H9 (cell line): ENCODE measurements at regions not wholly inside any gene's neighbourhood (a gene's known extent, or its start where the extent isn't known, plus 50 kb on each side); places are given as distances from the start of the nearest gene placed in this dataset.

ENCODE experiments used
- DNase-seq: peaks from one replicate; pipeline ENCODE4 v3.0.0-alpha.2; 2017
- H2AFZ ChIP-seq: one replicate; pipeline ENCODE4 v1.6.1; 2013; ENCODE audit warnings: mild to moderate bottlenecking, low read length, control low read depth, moderate library complexity
- H2AK5ac ChIP-seq: 2 replicates; pipeline ENCODE4 v1.6.1; 2013; ENCODE audit warnings: low read length, control low read depth, mixed read lengths; ENCODE audit not compliant: insufficient read length
- H2BK120ac ChIP-seq: one replicate; pipeline ENCODE4 v1.6.1; 2013; ENCODE audit warnings: low read depth, mild to moderate bottlenecking, low read length, control low read depth, inconsistent platforms; ENCODE audit not compliant: poor library complexity, severe bottlenecking
- H2BK12ac ChIP-seq: 2 replicates; pipeline ENCODE4 v1.6.1; 2013; ENCODE audit warnings: low read length, control low read depth, mixed read lengths, low read depth; ENCODE audit not compliant: insufficient read length
- H2BK15ac ChIP-seq: 2 replicates; pipeline ENCODE4 v1.6.1; 2013; ENCODE audit warnings: low read depth, low read length, control low read depth
- H2BK20ac ChIP-seq: one replicate; pipeline ENCODE4 v1.6.1; 2013; ENCODE audit warnings: low read depth, mild to moderate bottlenecking, low read length, control low read depth, inconsistent platforms; ENCODE audit not compliant: poor library complexity, severe bottlenecking
- H2BK5ac ChIP-seq: 2 replicates; pipeline ENCODE4 v1.6.1; 2013; ENCODE audit warnings: low read length, control low read depth, mixed read lengths; ENCODE audit not compliant: insufficient read length
- H3K14ac ChIP-seq: 2 replicates; pipeline ENCODE4 v1.6.1; 2013; ENCODE audit warnings: low read length, control low read depth; ENCODE audit not compliant: insufficient read depth
- H3K18ac ChIP-seq: 2 replicates; pipeline ENCODE4 v1.6.1; 2013; ENCODE audit warnings: low read depth, mild to moderate bottlenecking, mixed read lengths, low read length, control low read depth; ENCODE audit not compliant: insufficient read length
- H3K23ac ChIP-seq: 2 replicates; pipeline ENCODE4 v1.6.1; 2013; ENCODE audit warnings: low read length, control low read depth, mixed read lengths, low read depth; ENCODE audit not compliant: insufficient read length
- H3K23me2 ChIP-seq: 2 replicates; pipeline ENCODE4 v1.6.1; 2013; ENCODE audit warnings: low read depth, mild to moderate bottlenecking, mixed read lengths, low read length, control low read depth; ENCODE audit not compliant: insufficient read length, poor library complexity, severe bottlenecking
- H3K27ac ChIP-seq: 2 replicates; pipeline ENCODE4 v1.5.1; 2013; ENCODE audit warnings: low read length, control low read depth, mixed read lengths, low read depth; ENCODE audit not compliant: insufficient read length
- H3K27me3 ChIP-seq: 2 replicates; pipeline ENCODE4 v1.6.1; 2013; ENCODE audit warnings: low read length, control low read depth, inconsistent platforms; ENCODE audit not compliant: insufficient read depth
- H3K4ac ChIP-seq: 2 replicates; pipeline ENCODE4 v1.6.1; 2013; ENCODE audit warnings: low read depth, mild to moderate bottlenecking, control low read depth, inconsistent platforms, low read length, moderate library complexity
- H3K4me1 ChIP-seq: 2 replicates; pipeline ENCODE4 v1.6.1; 2013; ENCODE audit warnings: low read length, control low read depth, inconsistent platforms; ENCODE audit not compliant: insufficient read depth
- H3K4me2 ChIP-seq: 2 replicates; pipeline ENCODE4 v1.6.1; 2013; ENCODE audit warnings: low read length, control low read depth, mixed read lengths; ENCODE audit not compliant: insufficient read length, insufficient read depth
- H3K56ac ChIP-seq: 2 replicates; pipeline ENCODE4 v1.6.1; 2013; ENCODE audit warnings: low read depth, mild to moderate bottlenecking, mixed read lengths, low read length, control low read depth; ENCODE audit not compliant: insufficient read length
- H3K79me1 ChIP-seq: 2 replicates; pipeline ENCODE4 v1.6.1; 2013; ENCODE audit warnings: low read depth, mild to moderate bottlenecking, moderate library complexity, low read length, control low read depth, inconsistent platforms; ENCODE audit not compliant: insufficient read depth, poor library complexity, severe bottlenecking
- H3K79me2 ChIP-seq: 2 replicates; pipeline ENCODE4 v1.6.1; 2013; ENCODE audit warnings: low read length, control low read depth, inconsistent platforms; ENCODE audit not compliant: insufficient read depth
- H3K9ac ChIP-seq: 2 replicates; pipeline ENCODE4 v1.6.1; 2013; ENCODE audit warnings: low read length, control low read depth, mixed read lengths; ENCODE audit not compliant: insufficient read length; ENCODE audit errors: extremely low read depth
- H3K9me3 ChIP-seq: one replicate; pipeline ENCODE4 v1.6.1; 2013; ENCODE audit warnings: low read depth, low read length, inconsistent platforms; ENCODE audit not compliant: control insufficient read depth
- H3T11ph ChIP-seq: one replicate; pipeline ENCODE4 v1.6.1; 2013; ENCODE audit warnings: mild to moderate bottlenecking, low read length, control low read depth, inconsistent platforms
- H4K20me1 ChIP-seq: one replicate; pipeline ENCODE4 v1.6.1; 2013; ENCODE audit not compliant: control insufficient read depth, insufficient read length, insufficient read depth
- H4K5ac ChIP-seq: 2 replicates; pipeline ENCODE4 v1.6.1; 2013; ENCODE audit warnings: low read depth, mild to moderate bottlenecking, mixed read lengths, low read length, control low read depth; ENCODE audit not compliant: insufficient read length
- H4K8ac ChIP-seq: replicated peaks from 2 replicates; pipeline ENCODE4 v1.6.1; 2013; ENCODE audit warnings: low read length, control low read depth, mixed read lengths, low read depth; ENCODE audit not compliant: insufficient read length
- H4K91ac ChIP-seq: 2 replicates; pipeline ENCODE4 v1.6.1; 2013; ENCODE audit warnings: low read depth, mild to moderate bottlenecking, moderate library complexity, mixed read lengths, low read length, control low read depth; ENCODE audit not compliant: insufficient read length
- H3K27ac Mint-ChIP-seq, 3 experiments: 2 replicates in 2 of 3; 3 replicates in 1 of 3; pipeline ENCODE4 v1.8.0; 2020 to 2021; ENCODE audit warnings: mixed read lengths in 3 of 3, mild to moderate bottlenecking in 1 of 3, moderate library complexity in 1 of 3
- H3K27me3 Mint-ChIP-seq: 2 replicates; pipeline ENCODE4 v1.8.0; 2021; ENCODE audit warnings: low read depth, mild to moderate bottlenecking, moderate library complexity, mixed read lengths
- H3K36me3 Mint-ChIP-seq, 3 experiments: 2 replicates in 2 of 3; 3 replicates in 1 of 3; pipeline ENCODE4 v1.8.0; 2020 to 2021; ENCODE audit warnings: low read depth in 3 of 3, mixed read lengths in 3 of 3; ENCODE audit not compliant: insufficient read depth in 1 of 3
- H3K4me1 Mint-ChIP-seq, 2 experiments: 2 replicates each; pipeline ENCODE4 v1.8.0; 2020; ENCODE audit warnings: mixed read lengths in 2 of 2
- H3K4me3 Mint-ChIP-seq, 2 experiments: 2 replicates in 1 of 2; 3 replicates in 1 of 2; pipeline ENCODE4 v1.8.0; 2020 to 2021; ENCODE audit warnings: mild to moderate bottlenecking in 2 of 2, mixed read lengths in 2 of 2, moderate library complexity in 1 of 2
- H3K9me3 Mint-ChIP-seq, 2 experiments: 2 replicates in 1 of 2; 3 replicates in 1 of 2; pipeline ENCODE4 v1.8.0; 2020; ENCODE audit warnings: mild to moderate bottlenecking in 2 of 2, mixed read lengths in 2 of 2, moderate library complexity in 1 of 2
- WGBS: extraction: QIAGEN DNeasy Blood & Tissue Kit; methylation state at CpG from one replicate; pipeline ENCODE4 v1.1.7; 2013; ENCODE audit warnings: missing lambda C conversion rate, low lambda C conversion rate, mixed read lengths; ENCODE audit not compliant: insufficient read length; ENCODE audit errors: extremely low coverage; 5-methylcytosine and 5-hydroxymethylcytosine counted together
- TF ChIP-seq, protein P1 (sequence below): fragments of 200-600 bp; sonication (generic); conservative IDR thresholded peaks from 3 replicates; pipeline ENCODE4 v1.8.0; 2021; ENCODE audit warnings: antibody characterized with exemption, mild to moderate bottlenecking

DNA sequence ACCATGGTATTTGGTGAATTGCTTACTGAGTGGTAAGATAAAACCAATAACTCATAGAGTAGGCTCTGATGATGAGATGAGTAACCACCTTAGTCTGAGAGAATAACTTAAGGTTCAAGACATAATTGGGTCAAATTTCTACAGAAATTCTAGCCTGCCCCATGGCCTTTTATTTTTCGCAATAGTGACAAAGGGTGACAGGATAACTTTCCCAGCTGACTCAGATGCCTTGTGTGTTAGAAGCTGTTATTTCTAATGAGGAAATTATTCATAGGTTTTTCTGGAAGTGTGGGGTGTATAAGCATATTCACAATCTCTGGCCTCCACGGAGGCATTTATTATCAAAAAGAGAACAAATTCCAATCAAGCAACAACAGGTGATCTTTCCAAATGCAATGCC lies 159.0 kb downstream of the NUP35 start:
- Histone ChIP-seq H2BK5ac (no peak overlapping the region), H4K20me1 (no peaks in the 10 kb centered on the region), H3K9me3 (no peaks in the 10 kb centered on the region), H3K27ac (no peak overlapping the region), H3K14ac (no peak overlapping the region), H2BK20ac (no peak overlapping the region), H4K8ac (no peak overlapping the region), H3K23ac (no peak overlapping the region), H3T11ph (no peak overlapping the region), H3K4me2 (no peak overlapping the region), H2AK5ac (no peak overlapping the region), H2BK12ac (no peak overlapping the region), H3K9ac (no peak overlapping the region), H2BK120ac (no peak overlapping the region), H3K79me2 (no peaks in the 10 kb centered on the region), H3K18ac (no peak overlapping the region), H3K4ac (no peak overlapping the region), H3K4me1 (no peaks in the 10 kb centered on the region), H3K79me1 (no peaks in the 10 kb centered on the region), H4K5ac (no peak overlapping the region), H2BK15ac (no peak overlapping the region), H4K91ac (no peak overlapping the region), H3K27me3 (no peaks in the 10 kb centered on the region; the same call in 1 of the 2 replicates), H2AFZ (no peak overlapping the region), H3K56ac (no peak overlapping the region), H3K23me2 (no peaks in the 10 kb centered on the region)
- H3K27ac Mint-ChIP-seq: no peak overlapping the region
- H3K9me3 Mint-ChIP-seq: no peaks in the 10 kb centered on the region
- peaks cover 8% of the 10 kb centered on the region for H3K27me3 Mint-ChIP-seq
- H3K4me3 Mint-ChIP-seq: no peak overlapping the region
- TF ChIP-seq, protein P1, sequence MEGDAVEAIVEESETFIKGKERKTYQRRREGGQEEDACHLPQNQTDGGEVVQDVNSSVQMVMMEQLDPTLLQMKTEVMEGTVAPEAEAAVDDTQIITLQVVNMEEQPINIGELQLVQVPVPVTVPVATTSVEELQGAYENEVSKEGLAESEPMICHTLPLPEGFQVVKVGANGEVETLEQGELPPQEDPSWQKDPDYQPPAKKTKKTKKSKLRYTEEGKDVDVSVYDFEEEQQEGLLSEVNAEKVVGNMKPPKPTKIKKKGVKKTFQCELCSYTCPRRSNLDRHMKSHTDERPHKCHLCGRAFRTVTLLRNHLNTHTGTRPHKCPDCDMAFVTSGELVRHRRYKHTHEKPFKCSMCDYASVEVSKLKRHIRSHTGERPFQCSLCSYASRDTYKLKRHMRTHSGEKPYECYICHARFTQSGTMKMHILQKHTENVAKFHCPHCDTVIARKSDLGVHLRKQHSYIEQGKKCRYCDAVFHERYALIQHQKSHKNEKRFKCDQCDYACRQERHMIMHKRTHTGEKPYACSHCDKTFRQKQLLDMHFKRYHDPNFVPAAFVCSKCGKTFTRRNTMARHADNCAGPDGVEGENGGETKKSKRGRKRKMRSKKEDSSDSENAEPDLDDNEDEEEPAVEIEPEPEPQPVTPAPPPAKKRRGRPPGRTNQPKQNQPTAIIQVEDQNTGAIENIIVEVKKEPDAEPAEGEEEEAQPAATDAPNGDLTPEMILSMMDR: no peak
- H3K36me3 Mint-ChIP-seq: no peaks in the 10 kb centered on the region
- DNase-seq: no peak
- H3K4me1 Mint-ChIP-seq: peaks cover 0 to 4% of the 10 kb centered on the region in 2 experiments; a peak in 1 of 4 replicates
- WGBS: no CpG with 5 or more reads among the region's 2 CpGs
